ENCODE measurements at regions not wholly inside any gene's neighbourhood (a gene's known extent, or its start where the extent isn't known, plus 50 kb on each side); places are given as distances from the start of the nearest gene placed in this dataset.
A peak's percentile ranks its signal among the peaks of the same experiment; 100 is the strongest.

- peak overlapping the region; percentile 37; the same call in 1 of the 2 replicates for H3K4me2 ChIP-seq
- 23% methylated on average over 1 of the region's 1 CpG for WGBS (ENCODE audit: low lambda C conversion rate)
- H3K36me3 ChIP-seq (replicated peaks in 1 of 2; ENCODE audit: control insufficient read depth in 1 of 2, insufficient read depth in 2 of 2, low read length in 1 of 2): no peaks in the 10 kb centered on the region
- H3K9me3 ChIP-seq: no peaks in the 10 kb centered on the region
- H2AFZ ChIP-seq (ENCODE audit: low read depth): peak overlapping the region; percentile 17; the same call in 1 of the 2 replicates
- peaks cover 0 to 13% of the 10 kb centered on the region in 2 experiments; a peak in 2 of 4 replicates for H3K4me1 ChIP-seq (ENCODE audit: control insufficient read depth in 1 of 2, insufficient read depth in 2 of 2, low read depth in 1 of 2, low read length in 1 of 2)
- CTCF ChIA-PET: no interaction called here
- H3K27ac ChIP-seq (ENCODE audit: low read depth in 2 of 2, low read length in 1 of 2): peak overlapping the region in 1 of 2 experiments; percentile 41; a peak in 2 of 4 replicates
- no peaks in the 10 kb centered on the region for H4K20me1 ChIP-seq (ENCODE audit: insufficient read depth)
- no peaks in the 10 kb centered on the region for H3K27me3 ChIP-seq (ENCODE audit: insufficient read depth)
- peaks cover 8% of the 10 kb centered on the region for H3F3A ChIP-seq (replicated peaks; ENCODE audit: insufficient read depth)
- POLR2A ChIA-PET: no interaction called here
- H3K9ac ChIP-seq: no peak overlapping the region
- no peaks in the 10 kb centered on the region for H3K79me2 ChIP-seq (ENCODE audit: insufficient read depth)
- no peaks in the 10 kb centered on the region; the same call in 1 of the 2 replicates for H3K9me2 ChIP-seq
- TF ChIP-seq IRF3 (IDR thresholded peaks at IDR 0.05; ENCODE audit: low read depth, low read length) (no peak), EZH2phosphoT487 (IDR thresholded peaks at IDR 0.05; ENCODE audit: borderline replicate concordance, low read depth) (no peak), MXI1 (IDR thresholded peaks at IDR 0.05; ENCODE audit: low read depth, low read length) (no peak), PBX3 (IDR thresholded peaks at IDR 0.05) (no peak), MAX (IDR thresholded peaks at IDR 0.05; ENCODE audit: low read depth) (no peak), TAF1 (IDR thresholded peaks at IDR 0.05; ENCODE audit: borderline replicate concordance, low read depth, low read length) (no peak)
- no peak overlapping the region for H3K4me3 ChIP-seq (ENCODE audit: low read depth in 2 of 2, low read length in 1 of 2)
- DNase-seq: no peak
Observed at GRCh38 chr6:98747273-98747672, 87.1 kb upstream of the POU3F2 start.

- TF ChIP-seq TCF12 (IDR thresholded peaks at IDR 0.05) (peak; percentile 28; the same call in 1 of the 2 replicates), RXRA (IDR thresholded peaks at IDR 0.05; ENCODE audit: borderline replicate concordance, low read depth) (no peak), JUND (IDR thresholded peaks at IDR 0.05) (peak; percentile 28; the same call in 1 of the 2 replicates), FOSL2 (IDR thresholded peaks at IDR 0.05; ENCODE audit: borderline replicate concordance, low read depth) (peak; percentile 44; the same call in 1 of the 2 replicates), CTCF (IDR thresholded peaks at IDR 0.05) (no peak), MAX (IDR thresholded peaks at IDR 0.05; ENCODE audit: low read depth) (no peak), NRF1 (IDR thresholded peaks at IDR 0.05; ENCODE audit: low read depth, low read length) (no peak)
- H3K9me2 ChIP-seq: no peaks in the 10 kb centered on the region
- H3K9me3 ChIP-seq: no peaks in the 10 kb centered on the region
- H3K4me3 ChIP-seq (ENCODE audit: low read depth in 2 of 2, low read length in 1 of 2): no peak overlapping the region
- ChIA-PET CTCF (no interaction called here), POLR2A (no interaction called here)
- peak overlapping the region; percentile 37 for H3K4me2 ChIP-seq
- H4K20me1 ChIP-seq (ENCODE audit: insufficient read depth): no peaks in the 10 kb centered on the region
- peaks cover 8% of the 10 kb centered on the region for H3F3A ChIP-seq (replicated peaks; ENCODE audit: insufficient read depth)
- H3K36me3 ChIP-seq (replicated peaks in 1 of 2; ENCODE audit: control insufficient read depth in 1 of 2, insufficient read depth in 2 of 2, low read length in 1 of 2): no peaks in the 10 kb centered on the region
- 20% methylated on average over 3 of the region's 3 CpGs for WGBS (ENCODE audit: low lambda C conversion rate)
- no peak for DNase-seq
- no peak overlapping the region for H2AFZ ChIP-seq (ENCODE audit: low read depth)
- peaks cover 0 to 13% of the 10 kb centered on the region in 2 experiments; a peak in 2 of 4 replicates for H3K4me1 ChIP-seq (ENCODE audit: control insufficient read depth in 1 of 2, insufficient read depth in 2 of 2, low read depth in 1 of 2, low read length in 1 of 2)
- H3K27me3 ChIP-seq (ENCODE audit: insufficient read depth): no peaks in the 10 kb centered on the region
- peak overlapping the region in 1 of 2 experiments; percentile 41; a peak in 2 of 4 replicates for H3K27ac ChIP-seq (ENCODE audit: low read depth in 2 of 2, low read length in 1 of 2)
- H3K79me2 ChIP-seq (ENCODE audit: insufficient read depth): no peaks in the 10 kb centered on the region
- H3K9ac ChIP-seq: no peak overlapping the region
Observed at GRCh38 chr6:98747960-98748359, 86.4 kb upstream of the POU3F2 start.
